NT2/D1 (cell line): ENCODE measurements at regions not wholly inside any gene's neighbourhood (a gene's known extent, or its start where the extent isn't known, plus 50 kb on each side); places are given as distances from the start of the nearest gene placed in this dataset.

Experiments used
- DNase-seq: peaks from one replicate; pipeline ENCODE4 v3.0.0-alpha.2; 2011; ENCODE audit warnings: low read depth, low spot score
- H3K27me3 ChIP-seq: 2 replicates; pipeline ENCODE4 v1.6.0; 2011; ENCODE audit warnings: mild to moderate bottlenecking; ENCODE audit not compliant: insufficient read length, insufficient read depth
- H3K36me3 ChIP-seq: 2 replicates; pipeline ENCODE4 v1.6.1; 2011; ENCODE audit warnings: mild to moderate bottlenecking, low read length, mixed read lengths; ENCODE audit not compliant: insufficient read depth, insufficient read length
- H3K4me1 ChIP-seq: 2 replicates; pipeline ENCODE4 v1.5.1; 2011; ENCODE audit not compliant: insufficient read depth, insufficient read length
- H3K4me3 ChIP-seq: 2 replicates; pipeline ENCODE4 v1.5.1; 2011; ENCODE audit warnings: low read depth; ENCODE audit not compliant: insufficient read length
- H3K9ac ChIP-seq: 2 replicates; pipeline ENCODE4 v1.6.0; 2011; ENCODE audit warnings: low read depth; ENCODE audit not compliant: insufficient read length
- H3K9me3 ChIP-seq: 2 replicates; pipeline ENCODE4 v1.5.1; 2011; ENCODE audit warnings: mild to moderate bottlenecking, low read length; ENCODE audit not compliant: insufficient read depth
- SUZ12 ChIP-seq: IDR thresholded peaks from 2 replicates; pipeline ENCODE4 v1.6.1; 2011; ENCODE audit not compliant: insufficient read length, insufficient read depth; ENCODE audit errors: extremely low read depth
- YY1 ChIP-seq: IDR thresholded peaks from 2 replicates; pipeline ENCODE4 v1.6.1; 2011; ENCODE audit not compliant: insufficient read length, insufficient read depth
- ZNF274 ChIP-seq: IDR thresholded peaks from 2 replicates; pipeline ENCODE4 v1.6.1; 2011; ENCODE audit warnings: mild to moderate bottlenecking, low read depth, low read length

DNA sequence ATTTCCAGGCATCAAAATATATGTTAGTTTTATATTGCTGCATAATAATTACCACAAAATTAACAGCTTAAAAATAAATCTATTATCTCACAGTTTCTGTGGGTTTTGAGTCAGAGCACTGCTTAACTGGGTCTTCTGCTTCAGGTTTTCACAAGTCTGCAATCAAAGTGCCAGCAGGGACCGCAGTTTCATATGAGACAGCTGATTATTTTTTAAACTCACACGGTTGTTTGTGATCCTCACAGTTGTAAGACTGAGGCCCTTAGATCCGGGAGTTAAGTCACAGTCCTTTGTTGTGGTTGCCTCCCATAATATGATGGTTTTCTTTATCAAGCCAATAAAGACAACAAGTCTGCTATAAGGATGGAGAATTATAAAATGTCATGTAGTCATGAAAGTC, 146.0 kb upstream of the ZWINT start:
- Histone ChIP-seq H3K4me3 (no peak overlapping the region), H3K9ac (no peak overlapping the region), H3K36me3 (no peaks in the 10 kb centered on the region), H3K27me3 (no peaks in the 10 kb centered on the region), H3K4me1 (no peaks in the 10 kb centered on the region), H3K9me3 (no peaks in the 10 kb centered on the region)
- no peak for DNase-seq
- TF ChIP-seq ZNF274 = no peak
- TF ChIP-seq SUZ12 = no peak
- TF ChIP-seq YY1 = no peak

DNA sequence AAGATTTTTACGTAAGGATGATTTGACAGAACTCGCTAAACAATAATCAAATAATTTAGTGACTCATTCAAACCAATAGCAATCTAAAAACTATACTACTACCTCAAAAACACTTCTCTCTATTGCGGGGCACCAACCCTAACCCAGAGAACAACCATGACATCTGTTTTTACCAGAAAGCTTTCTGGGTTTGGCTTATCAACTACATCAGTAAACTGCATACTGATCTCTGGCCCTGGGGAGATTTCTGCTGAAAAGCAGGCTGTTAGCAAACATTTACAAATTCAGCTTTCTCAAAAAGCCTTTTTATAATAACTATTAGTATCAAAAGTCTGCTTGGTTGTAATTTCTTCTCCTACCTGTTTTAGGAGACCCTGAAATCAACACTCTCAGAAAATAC, 144.5 kb upstream of the ZWINT start:
- Histone ChIP-seq H3K36me3 (no peaks in the 10 kb centered on the region), H3K9ac (no peak overlapping the region), H3K4me3 (no peak overlapping the region), H3K4me1 (no peaks in the 10 kb centered on the region), H3K9me3 (no peaks in the 10 kb centered on the region), H3K27me3 (no peaks in the 10 kb centered on the region)
- no peak for TF ChIP-seq SUZ12
- TF ChIP-seq YY1 = no peak
- DNase-seq = no peak

DNA sequence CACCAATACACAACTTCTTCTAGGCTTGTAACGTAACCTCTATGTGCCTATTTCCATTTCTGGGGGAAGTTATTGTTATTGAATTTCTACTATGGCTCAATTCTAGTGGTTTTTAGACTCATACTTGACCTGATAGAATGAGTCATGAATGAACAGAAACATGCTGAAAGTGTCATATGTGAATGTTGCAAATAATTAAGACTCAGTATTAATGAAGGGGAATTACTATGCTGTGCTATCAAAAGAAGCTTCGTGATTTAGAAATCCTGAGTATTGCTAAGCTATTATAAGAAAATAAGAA, 135.1 kb upstream of the ZWINT start:
- H3K9me3 ChIP-seq = no peaks in the 10 kb centered on the region
- no peaks in the 10 kb centered on the region for H3K36me3 ChIP-seq
- H3K4me3 ChIP-seq = no peak overlapping the region
- no peak for DNase-seq
- H3K27me3 ChIP-seq = no peaks in the 10 kb centered on the region
- no peak overlapping the region for H3K9ac ChIP-seq
- no peak for TF ChIP-seq YY1
- no peak for TF ChIP-seq SUZ12
- no peak for TF ChIP-seq ZNF274
- H3K4me1 ChIP-seq = no peaks in the 10 kb centered on the region

DNA sequence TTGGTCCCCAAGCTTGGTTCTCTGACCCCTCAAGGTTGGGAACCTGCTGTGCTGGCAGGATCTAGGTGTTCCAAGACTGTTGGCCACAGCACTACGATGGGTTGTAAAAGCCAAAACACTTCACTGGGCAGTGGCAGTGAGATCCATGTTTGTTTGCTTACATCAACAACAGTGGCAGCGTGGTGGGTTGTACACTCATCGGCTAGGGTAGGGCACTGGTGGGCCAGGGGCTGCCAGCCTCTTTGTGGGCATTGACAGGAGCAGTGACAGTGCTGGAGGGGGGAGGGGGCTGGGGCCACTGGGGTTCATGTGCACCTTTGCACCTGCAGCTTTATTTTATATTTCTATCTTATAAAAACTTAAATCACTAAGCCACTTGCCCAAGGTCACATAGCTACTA, 126.7 kb upstream of the ZWINT start:
- Histone ChIP-seq H3K9me3 (no peaks in the 10 kb centered on the region), H3K4me1 (no peaks in the 10 kb centered on the region), H3K27me3 (no peaks in the 10 kb centered on the region), H3K4me3 (no peak overlapping the region), H3K9ac (no peak overlapping the region), H3K36me3 (no peaks in the 10 kb centered on the region)
- TF ChIP-seq YY1 (no peak), ZNF274 (no peak)
- DNase-seq = no peak

DNA sequence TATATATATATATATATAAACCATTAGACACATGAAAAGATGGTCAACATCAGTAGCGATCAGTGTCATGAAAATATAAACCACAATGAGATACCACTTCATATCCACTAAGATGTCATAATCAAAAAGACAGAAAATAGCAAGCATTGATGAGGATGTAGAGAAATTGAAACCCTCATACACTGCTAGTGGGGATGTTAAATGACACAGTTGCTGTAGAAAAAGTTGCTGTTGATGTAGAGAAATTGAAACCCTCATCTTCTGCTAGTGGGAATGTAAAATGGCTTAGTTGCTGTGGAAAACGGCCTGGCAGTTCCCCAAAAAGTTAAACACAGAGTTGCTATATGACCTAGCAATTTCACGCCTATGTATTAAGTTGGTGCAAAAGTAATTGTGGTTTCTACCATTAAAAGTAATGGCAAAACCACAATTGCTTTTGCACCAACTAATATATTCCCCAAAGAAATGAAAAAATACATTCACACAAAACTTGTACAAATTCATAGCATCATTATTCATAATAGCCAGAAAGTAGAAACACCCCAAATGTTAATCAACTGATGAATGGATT, 120.5 kb upstream of the ZWINT start:
- no peaks in the 10 kb centered on the region for H3K36me3 ChIP-seq
- TF ChIP-seq SUZ12 (no peak), YY1 (no peak), ZNF274 (no peak)
- DNase-seq = no peak

DNA sequence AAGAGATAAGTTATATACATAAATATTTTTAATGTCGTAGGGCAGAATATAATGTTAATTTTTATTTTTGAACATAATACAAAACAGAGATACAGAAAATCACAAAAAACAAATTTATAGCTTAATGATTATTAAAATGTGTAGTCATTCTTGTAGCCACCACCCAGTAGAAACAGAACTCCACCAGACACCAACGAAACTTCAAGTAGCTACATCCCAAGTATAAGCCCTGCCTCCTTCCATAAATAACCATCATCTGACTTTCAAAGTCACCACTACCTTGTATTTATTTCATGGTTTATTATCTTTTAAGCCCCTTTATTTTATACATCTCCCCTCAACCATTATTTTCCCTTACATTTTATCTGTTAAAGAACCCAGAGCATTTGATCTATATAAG, 111.9 kb upstream of the ZWINT start:
- no peak for TF ChIP-seq SUZ12
- no peak for TF ChIP-seq ZNF274
- no peak for TF ChIP-seq YY1
- H3K9me3 ChIP-seq = no peaks in the 10 kb centered on the region
- DNase-seq = no peak
- no peaks in the 10 kb centered on the region for H3K27me3 ChIP-seq
- no peaks in the 10 kb centered on the region for H3K4me1 ChIP-seq
- H3K36me3 ChIP-seq = no peaks in the 10 kb centered on the region
- no peak overlapping the region for H3K9ac ChIP-seq
- no peak overlapping the region for H3K4me3 ChIP-seq

More for the DNA sequence above, 120.5 kb upstream of the ZWINT start:
- Histone ChIP-seq H3K4me1 (no peaks in the 10 kb centered on the region), H3K9ac (no peak overlapping the region), H3K27me3 (no peaks in the 10 kb centered on the region), H3K4me3 (no peak overlapping the region), H3K9me3 (no peaks in the 10 kb centered on the region)

DNA sequence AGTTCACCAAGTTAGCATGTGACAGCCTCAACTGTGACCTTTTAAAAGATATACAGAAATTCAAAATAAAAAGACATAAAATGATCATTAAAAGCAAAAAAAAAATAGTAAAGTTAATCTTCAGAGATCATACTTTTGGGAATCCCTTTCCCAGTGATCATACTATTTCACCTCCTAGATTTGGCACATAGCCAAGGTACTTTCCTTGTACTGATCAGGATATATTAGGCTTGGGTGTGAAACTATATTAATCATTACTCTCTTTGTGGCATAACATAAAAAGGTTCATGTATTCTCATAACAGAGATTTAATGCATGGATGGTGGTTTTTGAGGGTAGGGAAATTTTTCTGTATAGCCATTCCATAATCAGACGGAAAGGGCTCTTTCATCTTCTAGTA, 109.6 kb upstream of the ZWINT start:
- H3K4me3 ChIP-seq = no peak overlapping the region
- H3K4me1 ChIP-seq = no peaks in the 10 kb centered on the region
- H3K27me3 ChIP-seq = no peaks in the 10 kb centered on the region
- no peak overlapping the region for H3K9ac ChIP-seq
- TF ChIP-seq SUZ12 (no peak), YY1 (no peak), ZNF274 (no peak)
- DNase-seq = no peak
- no peaks in the 10 kb centered on the region for H3K9me3 ChIP-seq
- no peaks in the 10 kb centered on the region for H3K36me3 ChIP-seq

DNA sequence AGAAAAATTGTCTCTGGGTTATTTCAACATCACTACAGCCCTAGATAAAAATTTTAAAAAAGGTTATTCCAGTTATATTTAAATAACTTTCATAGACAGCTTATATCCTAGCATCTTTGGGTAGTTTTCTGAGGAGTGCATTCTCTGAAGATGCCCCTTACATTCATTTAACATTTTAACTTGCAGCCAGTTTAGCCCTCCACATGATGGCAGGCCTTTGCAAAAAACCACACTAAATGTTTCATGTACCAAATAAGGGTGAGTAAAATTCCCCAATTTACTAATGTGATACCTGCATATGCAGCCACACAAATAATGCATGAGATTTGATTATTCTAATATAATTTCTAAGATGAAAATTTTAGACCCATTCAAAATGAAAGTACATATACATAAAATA, 108.4 kb upstream of the ZWINT start:
- Histone ChIP-seq H3K27me3 (no peaks in the 10 kb centered on the region), H3K9ac (no peak overlapping the region), H3K4me1 (no peaks in the 10 kb centered on the region), H3K9me3 (no peaks in the 10 kb centered on the region), H3K36me3 (no peaks in the 10 kb centered on the region), H3K4me3 (no peak overlapping the region)
- no peak for TF ChIP-seq YY1
- DNase-seq = no peak
